OCI-LY7 (cell line): ENCODE measurements at regions not wholly inside any gene's neighbourhood (a gene's known extent, or its start where the extent isn't known, plus 50 kb on each side); places are given as distances from the start of the nearest gene placed in this dataset.

Experiments used
- BruUV-seq: library from RNA; stranded (reverse); fragments of 400-500 nt; replicated peaks from 2 replicates; lab custom pipeline; 2021; lab: Mats Ljungman, UMichigan
- CTCF ChIA-PET: fragments of 300-600 bp; sonication (Branson Sonifier 250); formaldehyde crosslinking; loops from one replicate; lab custom pipeline; 2022; ENCODE audit warnings: antibody characterized with exemption; ENCODE audit not compliant: unreplicated experiment; lab: Charles Lee
- POLR2A ChIA-PET: fragments of 300-600 bp; sonication (Branson Sonifier 250); formaldehyde crosslinking; loops from one replicate; lab custom pipeline; 2022; ENCODE audit warnings: antibody characterized with exemption; lab: Charles Lee
- DNase-seq: peaks from one replicate; pipeline ENCODE4 v3.0.0-alpha.2; 2015; ENCODE audit warnings: low spot score
- H2AFZ ChIP-seq: fragments of 200-600 bp; sonication (generic), shearing (Covaris generic); 2 replicates; pipeline ENCODE4 v1.6.1; 2014; ENCODE audit warnings: mild to moderate bottlenecking, antibody characterized with exemption, low read length, moderate library complexity
- H3K27ac ChIP-seq: fragments of 200-600 bp; sonication (generic); 2 replicates; pipeline ENCODE4 v1.5.1; 2014; ENCODE audit warnings: mixed run types, low read depth, mild to moderate bottlenecking, moderate library complexity, low read length, inconsistent platforms; ENCODE audit not compliant: poor library complexity, severe bottlenecking
- H3K36me3 ChIP-seq: fragments of 200-600 bp; sonication (generic); 2 replicates; pipeline ENCODE4 v1.6.1; 2014; ENCODE audit warnings: mild to moderate bottlenecking, antibody characterized with exemption, low read length, moderate library complexity, mixed read lengths; ENCODE audit not compliant: insufficient read depth
- H3K4me1 ChIP-seq: fragments of 200-600 bp; sonication (generic); 2 replicates; pipeline ENCODE4 v1.5.1; 2014; ENCODE audit warnings: mild to moderate bottlenecking, low read length; ENCODE audit not compliant: insufficient read depth, poor library complexity, severe bottlenecking
- H3K4me2 ChIP-seq: fragments of 200-600 bp; sonication (generic); 2 replicates; pipeline ENCODE4 v1.6.1; 2014; ENCODE audit warnings: mild to moderate bottlenecking, low read length
- H3K4me3 ChIP-seq: fragments of 200-600 bp; sonication (generic); 2 replicates; pipeline ENCODE4 v1.5.1; 2014; ENCODE audit warnings: mild to moderate bottlenecking, low read depth, low read length; ENCODE audit not compliant: poor library complexity, severe bottlenecking
- H3K79me2 ChIP-seq: fragments of 200-600 bp; sonication (generic); 2 replicates; pipeline ENCODE4 v1.6.1; 2016; ENCODE audit warnings: low read depth, mild to moderate bottlenecking, low read length, moderate library complexity, mixed read lengths; ENCODE audit not compliant: insufficient read depth
- H3K9me2 ChIP-seq: fragments of 200-600 bp; sonication (generic); 2 replicates; pipeline ENCODE4 v1.6.1; 2016; ENCODE audit warnings: mild to moderate bottlenecking, low read length, mixed read lengths; ENCODE audit not compliant: insufficient read depth
- H3K9me3 ChIP-seq: fragments of 200-600 bp; sonication (generic); 2 replicates; pipeline ENCODE4 v1.6.1; 2014; ENCODE audit warnings: mild to moderate bottlenecking, mixed run types, low read length, mixed read lengths
- H4K20me1 ChIP-seq: fragments of 200-600 bp; sonication (generic); 2 replicates; pipeline ENCODE4 v1.6.1; 2014; ENCODE audit warnings: mild to moderate bottlenecking, antibody characterized with exemption, low read length, moderate library complexity, mixed read lengths; ENCODE audit not compliant: insufficient read depth
- CTCF ChIP-seq: fragments of 200-600 bp; sonication (generic); conservative IDR thresholded peaks from 2 replicates; pipeline ENCODE4 v1.5.1; 2014; ENCODE audit warnings: mild to moderate bottlenecking, antibody characterized with exemption, low read length, moderate library complexity, mixed read lengths
- EZH2phosphoT487 ChIP-seq: fragments of 200-600 bp; sonication (generic); IDR thresholded peaks from 2 replicates; pipeline ENCODE4 v1.6.1; 2018; ENCODE audit warnings: low read depth, borderline replicate concordance, mild to moderate bottlenecking, mixed run types, antibody characterized with exemption, low read length, moderate library complexity, mixed read lengths
- intact Hi-C: fragments of 100-400 bp; cut with micrococcal nuclease; formaldehyde crosslinking; loops from one replicate; pipeline ENCODE4 v1.10.0; 2022; ENCODE audit not compliant: unreplicated experiment

DNA sequence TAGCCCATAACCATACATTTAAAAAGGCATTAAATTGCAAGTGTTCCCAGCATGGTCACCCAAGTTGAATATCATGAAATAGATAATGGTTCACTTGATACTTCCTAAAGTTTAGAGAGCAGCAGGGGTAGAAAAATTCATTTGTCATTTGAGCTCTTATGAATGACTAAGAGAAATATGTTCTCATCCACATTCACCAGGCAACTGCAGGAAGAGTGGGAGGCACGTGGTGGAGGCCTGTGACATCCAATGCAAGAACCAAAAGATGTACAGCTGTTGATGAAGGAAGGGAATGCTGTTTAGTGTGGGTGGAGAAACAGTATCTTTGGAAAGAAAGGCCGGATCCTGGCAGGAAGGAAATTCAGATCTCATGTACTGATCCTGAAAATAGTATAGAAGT is 473.1 kb downstream of the ADGRL2 start:
- no peak for TF ChIP-seq CTCF
- no peak for TF ChIP-seq EZH2phosphoT487
- DNase-seq: no peak
- H3K4me2 ChIP-seq: no peak overlapping the region
- H3K27ac ChIP-seq: no peak overlapping the region
- H3K9me3 ChIP-seq: no peaks in the 10 kb centered on the region
- H3K4me3 ChIP-seq: no peak overlapping the region
- no peaks in the 10 kb centered on the region for H3K4me1 ChIP-seq
- no peaks in the 10 kb centered on the region for H3K9me2 ChIP-seq
- no peaks in the 10 kb centered on the region for H4K20me1 ChIP-seq
- H2AFZ ChIP-seq: no peak overlapping the region
- no TSS peak for BruUV-seq
- POLR2A ChIA-PET: interaction anchor here (0.6 kb wide), 1 partner anchor 731 kb away, joined by 4 read pairs; no protein-coding TSS in a partner anchor
- CTCF ChIA-PET: no interaction called here
- intact Hi-C loops: no loop called here
- no peaks in the 10 kb centered on the region for H3K79me2 ChIP-seq
- H3K36me3 ChIP-seq: no peaks in the 10 kb centered on the region

- Histone ChIP-seq H3K36me3 (no peaks in the 10 kb centered on the region), H3K27ac (no peak overlapping the region), H2AFZ (no peak overlapping the region), H3K4me2 (no peak overlapping the region), H3K4me3 (no peak overlapping the region), H3K4me1 (no peaks in the 10 kb centered on the region), H3K9me2 (no peaks in the 10 kb centered on the region), H3K9me3 (no peaks in the 10 kb centered on the region), H3K79me2 (no peaks in the 10 kb centered on the region), H4K20me1 (no peaks in the 10 kb centered on the region)
- no peak for DNase-seq
- ChIA-PET POLR2A (no interaction called here), CTCF (no interaction called here)
- BruUV-seq: no TSS peak
- no peak for TF ChIP-seq EZH2phosphoT487
- intact Hi-C loops: no loop called here
These were observed 468.7 kb downstream of the ADGRL2 start for GRCh38 chr1:82269431-82269830.

DNA sequence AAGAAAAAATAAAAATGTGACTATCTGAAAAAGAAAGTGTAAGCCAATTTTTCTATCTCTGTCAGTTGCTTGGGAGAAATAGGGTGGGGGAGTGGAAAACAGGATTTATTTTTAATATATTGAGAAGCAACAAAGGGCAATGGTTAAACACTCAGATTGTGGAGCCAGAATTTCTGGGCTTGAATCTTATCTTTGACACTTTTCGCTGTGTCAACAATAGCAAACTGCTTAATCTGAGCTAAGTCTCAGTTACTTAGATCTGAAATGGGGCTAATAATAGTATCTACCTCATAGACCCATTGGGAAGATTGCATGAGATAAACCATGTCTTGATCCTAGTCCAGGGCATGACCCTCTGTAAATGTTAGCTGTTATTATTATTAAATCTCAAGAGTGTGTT is 468.1 kb downstream of the ADGRL2 start:
- Histone ChIP-seq H2AFZ (no peak overlapping the region), H3K79me2 (no peaks in the 10 kb centered on the region), H3K4me2 (no peak overlapping the region), H3K4me1 (no peaks in the 10 kb centered on the region), H3K27ac (no peak overlapping the region), H3K9me3 (no peaks in the 10 kb centered on the region), H3K9me2 (no peaks in the 10 kb centered on the region), H4K20me1 (no peaks in the 10 kb centered on the region), H3K4me3 (no peak overlapping the region), H3K36me3 (no peaks in the 10 kb centered on the region)
- ChIA-PET CTCF (no interaction called here), POLR2A (no interaction called here)
- intact Hi-C loops: no loop called here
- no peak for TF ChIP-seq CTCF
- no peak for TF ChIP-seq EZH2phosphoT487
- no peak for DNase-seq
- BruUV-seq: no TSS peak
